D341Med (cell line): ENCODE measurements at regions not wholly inside any gene's neighbourhood (a gene's known extent, or its start where the extent isn't known, plus 50 kb on each side); places are given as distances from the start of the nearest gene placed in this dataset.

ENCODE experiments used
- DNase-seq: peaks from one replicate; pipeline ENCODE4 v3.0.0; 2012; ENCODE audit warnings: low spot score

DNA sequence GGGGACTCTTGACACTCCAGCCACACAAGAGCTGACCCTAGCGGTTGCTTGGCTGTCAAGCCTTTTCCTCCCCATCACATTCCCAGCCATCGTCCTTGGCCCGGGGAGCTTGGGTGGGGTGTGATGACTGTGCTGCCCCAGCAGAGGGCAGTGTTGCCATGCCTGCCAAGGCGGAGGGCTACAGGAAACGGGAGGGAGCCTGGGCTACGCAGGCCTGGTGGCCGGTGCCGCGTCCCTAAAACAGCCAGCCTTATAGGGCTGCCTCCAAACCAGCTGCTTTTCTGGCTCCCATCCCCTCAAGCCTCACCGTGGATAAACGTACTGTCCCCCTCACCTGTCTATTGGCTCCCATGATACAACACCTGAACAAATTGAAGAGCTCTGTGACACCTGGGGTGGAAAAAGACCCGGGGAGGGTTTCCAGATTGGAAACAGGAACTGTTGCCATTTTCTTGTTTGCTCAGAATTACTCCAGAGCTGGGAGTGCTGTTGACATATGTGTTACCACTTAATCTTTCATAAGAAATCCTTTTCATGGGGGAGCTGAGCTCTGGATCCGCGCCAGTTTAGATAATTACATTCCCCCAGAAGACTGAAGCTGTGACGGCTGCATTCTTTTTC lies 72.8 kb upstream of the ASTN2 start:
- DNase-seq: peak; percentile 93

- DNase-seq: no peak
Observed at GRCh38 chr9:117486426-117486825, 71.6 kb upstream of the ASTN2 start.

DNA sequence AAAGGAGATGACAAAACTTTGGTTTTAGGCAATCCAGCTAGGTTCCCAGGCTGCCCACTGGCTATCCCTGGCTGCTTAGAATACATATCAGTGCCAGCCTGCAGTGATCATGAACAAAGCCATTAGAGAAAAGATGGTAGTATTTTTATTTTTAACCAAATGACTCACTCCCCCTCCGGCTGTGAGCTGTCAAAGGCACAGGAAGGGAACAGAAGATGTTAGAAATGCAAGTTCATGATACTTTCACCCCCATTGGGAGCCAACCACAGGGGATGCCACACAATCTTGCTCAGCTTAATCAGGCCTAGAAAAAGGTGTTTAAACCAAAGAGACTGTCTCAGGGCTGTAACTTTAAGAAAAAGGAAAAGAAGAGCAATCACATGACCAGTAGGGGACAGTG lies 70.3 kb upstream of the ASTN2 start:
- no peak for DNase-seq

GRCh38 chr9:117480729-117481128 lies 65.9 kb upstream of the ASTN2 start:
- no peak for DNase-seq

DNA sequence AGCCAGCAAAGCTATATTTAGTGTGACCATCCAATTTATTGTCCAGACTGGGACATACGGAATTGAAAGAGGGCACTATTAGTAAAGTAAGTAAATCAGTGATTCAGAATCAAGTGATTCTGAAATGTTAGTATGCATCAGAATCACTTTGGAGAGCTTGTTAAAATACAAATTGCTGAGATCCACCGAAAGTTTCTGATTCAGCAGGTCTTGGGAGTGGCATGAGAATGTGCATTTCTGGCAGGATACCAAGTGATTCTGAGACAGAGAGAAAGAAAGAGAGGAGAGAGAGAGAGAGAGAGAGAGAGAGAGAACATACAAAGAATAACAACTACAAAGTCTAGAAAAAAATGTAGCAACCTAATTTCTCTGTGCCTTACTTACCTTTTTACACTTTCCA lies 65.4 kb upstream of the ASTN2 start:
- DNase-seq: no peak

DNA sequence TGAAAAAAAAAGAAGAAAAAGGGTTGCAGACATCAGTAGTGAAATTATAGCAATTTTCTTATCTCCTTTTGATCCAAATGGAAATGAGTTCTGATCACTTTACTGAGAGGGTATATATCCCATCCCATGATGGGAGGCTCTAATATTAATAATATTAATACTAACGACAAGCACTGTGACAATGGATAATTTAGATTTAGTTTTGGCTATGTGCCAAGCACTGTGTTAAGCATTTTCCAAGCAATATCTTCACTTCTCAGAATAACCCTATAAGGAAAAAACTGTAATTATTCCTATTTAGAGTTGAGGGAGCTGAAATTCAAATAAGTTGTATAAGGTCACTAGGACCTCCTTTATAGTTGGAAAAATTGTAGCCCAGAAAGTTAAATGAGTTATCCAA lies 58.4 kb upstream of the ASTN2 start:
- no peak for DNase-seq

- no peak for DNase-seq
Observed at GRCh38 chr9:117470902-117471301, 56.0 kb upstream of the ASTN2 start.

DNA sequence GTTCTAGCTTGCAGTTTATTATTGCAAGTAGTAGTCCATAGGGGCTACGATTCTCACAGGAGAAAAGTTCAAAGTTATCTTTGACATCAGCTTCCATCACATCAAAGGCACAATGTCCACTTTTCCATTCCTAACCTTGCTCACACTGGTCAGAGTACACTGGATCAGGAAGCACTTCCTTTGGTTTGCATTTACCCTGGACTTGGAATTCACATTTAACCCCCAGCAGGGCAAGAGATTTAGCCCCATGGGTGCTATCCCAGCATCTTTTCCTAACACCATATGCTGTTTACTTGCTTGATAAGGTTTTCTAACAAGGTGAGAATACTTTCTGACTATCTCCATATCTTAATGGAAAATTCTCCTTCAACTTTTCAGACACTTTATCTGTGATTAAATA lies 55.6 kb upstream of the ASTN2 start:
- DNase-seq: no peak

- no peak for DNase-seq
Observed at GRCh38 chr9:117466111-117466510, 51.3 kb upstream of the ASTN2 start.

GRCh38 chr9:117465706-117466105 lies 50.8 kb upstream of the ASTN2 start:
- DNase-seq: no peak

DNA sequence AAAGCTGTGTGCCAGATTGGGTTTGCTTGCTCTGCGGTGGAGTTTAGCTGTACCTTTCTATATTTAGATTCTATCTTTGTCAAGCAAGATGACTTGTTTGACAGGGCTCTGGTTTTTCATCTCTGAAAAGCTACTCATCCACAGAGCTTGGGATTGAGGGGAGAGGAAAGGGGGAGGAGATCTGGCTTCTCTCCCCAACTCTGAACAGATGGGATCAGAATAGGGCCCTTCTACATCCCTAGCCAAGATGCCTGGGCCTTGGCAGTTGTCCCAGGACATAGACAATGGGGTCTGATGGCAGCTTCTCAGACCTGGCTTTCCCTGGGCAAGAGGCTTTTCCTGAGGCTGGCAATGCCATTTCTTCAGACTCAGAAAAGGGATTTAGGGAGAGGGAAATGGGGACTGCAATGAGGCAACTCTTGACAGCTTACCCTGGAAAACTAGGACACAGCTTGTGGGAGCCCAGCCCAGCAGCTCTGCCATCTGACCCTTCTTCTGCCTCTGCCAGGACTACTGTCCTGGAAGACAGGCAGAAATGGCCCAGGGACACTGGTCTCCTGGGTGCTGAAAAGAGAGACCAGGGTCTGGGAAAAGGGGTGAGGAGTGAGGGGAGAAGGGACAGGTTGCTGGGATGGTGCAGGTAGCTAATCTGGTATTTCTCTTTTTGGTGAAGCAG lies 50.2 kb upstream of the ASTN2 start:
- peak; percentile 55 for DNase-seq
